H9 (cell line): ENCODE measurements at regions not wholly inside any gene's neighbourhood (a gene's known extent, or its start where the extent isn't known, plus 50 kb on each side); places are given as distances from the start of the nearest gene placed in this dataset.

Experiments used
- DNase-seq: peaks from one replicate; pipeline ENCODE4 v3.0.0-alpha.2; 2017
- H2AFZ ChIP-seq: one replicate; pipeline ENCODE4 v1.6.1; 2013; ENCODE audit warnings: mild to moderate bottlenecking, low read length, control low read depth, moderate library complexity
- H2AK5ac ChIP-seq: 2 replicates; pipeline ENCODE4 v1.6.1; 2013; ENCODE audit warnings: low read length, control low read depth, mixed read lengths; ENCODE audit not compliant: insufficient read length
- H2BK120ac ChIP-seq: one replicate; pipeline ENCODE4 v1.6.1; 2013; ENCODE audit warnings: low read depth, mild to moderate bottlenecking, low read length, control low read depth, inconsistent platforms; ENCODE audit not compliant: poor library complexity, severe bottlenecking
- H2BK12ac ChIP-seq: 2 replicates; pipeline ENCODE4 v1.6.1; 2013; ENCODE audit warnings: low read length, control low read depth, mixed read lengths, low read depth; ENCODE audit not compliant: insufficient read length
- H2BK15ac ChIP-seq: 2 replicates; pipeline ENCODE4 v1.6.1; 2013; ENCODE audit warnings: low read depth, low read length, control low read depth
- H2BK20ac ChIP-seq: one replicate; pipeline ENCODE4 v1.6.1; 2013; ENCODE audit warnings: low read depth, mild to moderate bottlenecking, low read length, control low read depth, inconsistent platforms; ENCODE audit not compliant: poor library complexity, severe bottlenecking
- H2BK5ac ChIP-seq: 2 replicates; pipeline ENCODE4 v1.6.1; 2013; ENCODE audit warnings: low read length, control low read depth, mixed read lengths; ENCODE audit not compliant: insufficient read length
- H3K14ac ChIP-seq: 2 replicates; pipeline ENCODE4 v1.6.1; 2013; ENCODE audit warnings: low read length, control low read depth; ENCODE audit not compliant: insufficient read depth
- H3K18ac ChIP-seq: 2 replicates; pipeline ENCODE4 v1.6.1; 2013; ENCODE audit warnings: low read depth, mild to moderate bottlenecking, mixed read lengths, low read length, control low read depth; ENCODE audit not compliant: insufficient read length
- H3K23ac ChIP-seq: 2 replicates; pipeline ENCODE4 v1.6.1; 2013; ENCODE audit warnings: low read length, control low read depth, mixed read lengths, low read depth; ENCODE audit not compliant: insufficient read length
- H3K23me2 ChIP-seq: 2 replicates; pipeline ENCODE4 v1.6.1; 2013; ENCODE audit warnings: low read depth, mild to moderate bottlenecking, mixed read lengths, low read length, control low read depth; ENCODE audit not compliant: insufficient read length, poor library complexity, severe bottlenecking
- H3K27ac ChIP-seq: 2 replicates; pipeline ENCODE4 v1.5.1; 2013; ENCODE audit warnings: low read length, control low read depth, mixed read lengths, low read depth; ENCODE audit not compliant: insufficient read length
- H3K27me3 ChIP-seq: 2 replicates; pipeline ENCODE4 v1.6.1; 2013; ENCODE audit warnings: low read length, control low read depth, inconsistent platforms; ENCODE audit not compliant: insufficient read depth
- H3K4ac ChIP-seq: 2 replicates; pipeline ENCODE4 v1.6.1; 2013; ENCODE audit warnings: low read depth, mild to moderate bottlenecking, control low read depth, inconsistent platforms, low read length, moderate library complexity
- H3K4me1 ChIP-seq: 2 replicates; pipeline ENCODE4 v1.6.1; 2013; ENCODE audit warnings: low read length, control low read depth, inconsistent platforms; ENCODE audit not compliant: insufficient read depth
- H3K4me2 ChIP-seq: 2 replicates; pipeline ENCODE4 v1.6.1; 2013; ENCODE audit warnings: low read length, control low read depth, mixed read lengths; ENCODE audit not compliant: insufficient read length, insufficient read depth
- H3K56ac ChIP-seq: 2 replicates; pipeline ENCODE4 v1.6.1; 2013; ENCODE audit warnings: low read depth, mild to moderate bottlenecking, mixed read lengths, low read length, control low read depth; ENCODE audit not compliant: insufficient read length
- H3K79me1 ChIP-seq: 2 replicates; pipeline ENCODE4 v1.6.1; 2013; ENCODE audit warnings: low read depth, mild to moderate bottlenecking, moderate library complexity, low read length, control low read depth, inconsistent platforms; ENCODE audit not compliant: insufficient read depth, poor library complexity, severe bottlenecking
- H3K79me2 ChIP-seq: 2 replicates; pipeline ENCODE4 v1.6.1; 2013; ENCODE audit warnings: low read length, control low read depth, inconsistent platforms; ENCODE audit not compliant: insufficient read depth
- H3K9ac ChIP-seq: 2 replicates; pipeline ENCODE4 v1.6.1; 2013; ENCODE audit warnings: low read length, control low read depth, mixed read lengths; ENCODE audit not compliant: insufficient read length; ENCODE audit errors: extremely low read depth
- H3K9me3 ChIP-seq: one replicate; pipeline ENCODE4 v1.6.1; 2013; ENCODE audit warnings: low read depth, low read length, inconsistent platforms; ENCODE audit not compliant: control insufficient read depth
- H3T11ph ChIP-seq: one replicate; pipeline ENCODE4 v1.6.1; 2013; ENCODE audit warnings: mild to moderate bottlenecking, low read length, control low read depth, inconsistent platforms
- H4K20me1 ChIP-seq: one replicate; pipeline ENCODE4 v1.6.1; 2013; ENCODE audit not compliant: control insufficient read depth, insufficient read length, insufficient read depth
- H4K5ac ChIP-seq: 2 replicates; pipeline ENCODE4 v1.6.1; 2013; ENCODE audit warnings: low read depth, mild to moderate bottlenecking, mixed read lengths, low read length, control low read depth; ENCODE audit not compliant: insufficient read length
- H4K8ac ChIP-seq: replicated peaks from 2 replicates; pipeline ENCODE4 v1.6.1; 2013; ENCODE audit warnings: low read length, control low read depth, mixed read lengths, low read depth; ENCODE audit not compliant: insufficient read length
- H4K91ac ChIP-seq: 2 replicates; pipeline ENCODE4 v1.6.1; 2013; ENCODE audit warnings: low read depth, mild to moderate bottlenecking, moderate library complexity, mixed read lengths, low read length, control low read depth; ENCODE audit not compliant: insufficient read length
- H3K27ac Mint-ChIP-seq, 3 experiments: 2 replicates in 2 of 3; 3 replicates in 1 of 3; pipeline ENCODE4 v1.8.0; 2020 to 2021; ENCODE audit warnings: mixed read lengths in 3 of 3, mild to moderate bottlenecking in 1 of 3, moderate library complexity in 1 of 3
- H3K27me3 Mint-ChIP-seq: 2 replicates; pipeline ENCODE4 v1.8.0; 2021; ENCODE audit warnings: low read depth, mild to moderate bottlenecking, moderate library complexity, mixed read lengths
- H3K36me3 Mint-ChIP-seq, 3 experiments: 2 replicates in 2 of 3; 3 replicates in 1 of 3; pipeline ENCODE4 v1.8.0; 2020 to 2021; ENCODE audit warnings: low read depth in 3 of 3, mixed read lengths in 3 of 3; ENCODE audit not compliant: insufficient read depth in 1 of 3
- H3K4me1 Mint-ChIP-seq, 2 experiments: 2 replicates each; pipeline ENCODE4 v1.8.0; 2020; ENCODE audit warnings: mixed read lengths in 2 of 2
- H3K4me3 Mint-ChIP-seq, 2 experiments: 2 replicates in 1 of 2; 3 replicates in 1 of 2; pipeline ENCODE4 v1.8.0; 2020 to 2021; ENCODE audit warnings: mild to moderate bottlenecking in 2 of 2, mixed read lengths in 2 of 2, moderate library complexity in 1 of 2
- H3K9me3 Mint-ChIP-seq, 2 experiments: 2 replicates in 1 of 2; 3 replicates in 1 of 2; pipeline ENCODE4 v1.8.0; 2020; ENCODE audit warnings: mild to moderate bottlenecking in 2 of 2, mixed read lengths in 2 of 2, moderate library complexity in 1 of 2
- CTCF ChIP-seq: fragments of 200-600 bp; sonication (generic); conservative IDR thresholded peaks from 3 replicates; pipeline ENCODE4 v1.8.0; 2021; ENCODE audit warnings: antibody characterized with exemption, mild to moderate bottlenecking
- WGBS: extraction: QIAGEN DNeasy Blood & Tissue Kit; methylation state at CpG from one replicate; pipeline ENCODE4 v1.1.7; 2013; ENCODE audit warnings: missing lambda C conversion rate, low lambda C conversion rate, mixed read lengths; ENCODE audit not compliant: insufficient read length; ENCODE audit errors: extremely low coverage; 5-methylcytosine and 5-hydroxymethylcytosine counted together

- no peaks in the 10 kb centered on the region for H3K4me1 ChIP-seq
- TF ChIP-seq CTCF = no peak
- H3K27me3 ChIP-seq = no peaks in the 10 kb centered on the region
- H2BK12ac ChIP-seq = no peak overlapping the region
- no peak overlapping the region for H3K9ac ChIP-seq
- H3K79me1 ChIP-seq = no peaks in the 10 kb centered on the region
- H4K91ac ChIP-seq = no peak overlapping the region
- Mint-ChIP-seq H3K27me3 (peaks cover 17% of the 10 kb centered on the region), H3K36me3 (no peaks in the 10 kb centered on the region; a peak in 3 of 7 replicates), H3K4me3 (no peak overlapping the region; a peak in 1 of 5 replicates), H3K9me3 (peaks cover 71 to 87% of the 10 kb centered on the region in 2 experiments), H3K4me1 (peaks cover 10 to 37% of the 10 kb centered on the region in 2 experiments), H3K27ac (no peak overlapping the region)
- no peak overlapping the region for H3K4ac ChIP-seq
- no peak overlapping the region for H3K56ac ChIP-seq
- no peaks in the 10 kb centered on the region for H3K79me2 ChIP-seq
- H3K23me2 ChIP-seq = no peaks in the 10 kb centered on the region
- H4K20me1 ChIP-seq = no peaks in the 10 kb centered on the region
- no peak overlapping the region for H3K4me2 ChIP-seq
- H4K8ac ChIP-seq = no peak overlapping the region
- H3K18ac ChIP-seq = no peak overlapping the region
- H2AK5ac ChIP-seq = no peak overlapping the region
- no peak overlapping the region for H2BK120ac ChIP-seq
- no peak for DNase-seq
- no peak overlapping the region for H3T11ph ChIP-seq
- H3K27ac ChIP-seq = no peak overlapping the region
- no peak overlapping the region for H2BK20ac ChIP-seq
- no peak overlapping the region for H2BK15ac ChIP-seq
- no CpG with 5 or more reads among the region's 9 CpGs for WGBS
- H3K23ac ChIP-seq = no peak overlapping the region
- no peak overlapping the region for H4K5ac ChIP-seq
- H3K9me3 ChIP-seq = peaks cover 2% of the 10 kb centered on the region
- H3K14ac ChIP-seq = no peak overlapping the region
- H2AFZ ChIP-seq = no peak overlapping the region
- no peak overlapping the region for H2BK5ac ChIP-seq
Observed at GRCh38 chrX:68902706-68903504, 74.1 kb downstream of the EFNB1 start.
